OCI-LY7 (cell line): ENCODE measurements at regions not wholly inside any gene's neighbourhood (a gene's known extent, or its start where the extent isn't known, plus 50 kb on each side); places are given as distances from the start of the nearest gene placed in this dataset.

Source experiments
- CTCF ChIP-seq: fragments of 200-600 bp; sonication (generic); conservative IDR thresholded peaks from 2 replicates; pipeline ENCODE4 v1.5.1; 2014; ENCODE audit warnings: mild to moderate bottlenecking, antibody characterized with exemption, low read length, moderate library complexity, mixed read lengths
- EZH2phosphoT487 ChIP-seq: fragments of 200-600 bp; sonication (generic); IDR thresholded peaks from 2 replicates; pipeline ENCODE4 v1.6.1; 2018; ENCODE audit warnings: low read depth, borderline replicate concordance, mild to moderate bottlenecking, mixed run types, antibody characterized with exemption, low read length, moderate library complexity, mixed read lengths

- TF ChIP-seq CTCF: no peak
- TF ChIP-seq EZH2phosphoT487: no peak
These were observed 117.9 kb upstream of the PTPN1 start for GRCh38 chr20:50392138-50392866.
